Panc1 (cell line): ENCODE measurements at regions not wholly inside any gene's neighbourhood (a gene's known extent, or its start where the extent isn't known, plus 50 kb on each side); places are given as distances from the start of the nearest gene placed in this dataset.

Experiments used
- ATAC-seq: fragments of 200-7000 bp; cut with Tn5 transposase; 2 replicates; pipeline ENCODE4 v1.9.1; 2020; ENCODE audit warnings: mild to moderate bottlenecking, moderate library complexity
- BruUV-seq: library from RNA; stranded (reverse); fragments of 400-500 nt; replicated peaks from 2 replicates; lab custom pipeline; 2021; lab: Mats Ljungman, UMichigan
- CTCF ChIA-PET: fragments of 300-600 bp; sonication (Branson Sonifier 250); formaldehyde crosslinking; loops from one replicate; lab custom pipeline; 2022; ENCODE audit warnings: antibody characterized with exemption; lab: Charles Lee
- POLR2A ChIA-PET: fragments of 300-600 bp; sonication (Branson Sonifier 250); formaldehyde crosslinking; loops from one replicate; lab custom pipeline; 2022; ENCODE audit warnings: antibody characterized with exemption; lab: Charles Lee
- DNase-seq: peaks from one replicate; pipeline ENCODE4 v3.0.0-alpha.2; 2010; ENCODE audit warnings: low read depth, low spot score
- H3K27ac ChIP-seq: 2 replicates; pipeline ENCODE4 v1.5.1; 2011; ENCODE audit warnings: mild to moderate bottlenecking, low read length, inconsistent platforms
- H3K27me3 ChIP-seq: fragments of 200-500 bp; sonication (Bioruptor generic); 2 replicates; pipeline ENCODE4 v1.6.0; 2014; ENCODE audit warnings: low read length, inconsistent platforms; ENCODE audit not compliant: control insufficient read depth, insufficient read depth
- H3K36me3 ChIP-seq: fragments of 200-500 bp; sonication (Bioruptor generic); 2 replicates; pipeline ENCODE4 v1.5.1; 2014; ENCODE audit warnings: inconsistent platforms, mild to moderate bottlenecking, low read length, moderate library complexity; ENCODE audit not compliant: control insufficient read depth, insufficient read depth
- H3K4me1 ChIP-seq: 2 replicates; pipeline ENCODE4 v1.5.1; 2011; ENCODE audit warnings: inconsistent platforms, mild to moderate bottlenecking, low read length, moderate library complexity; ENCODE audit not compliant: control insufficient read depth, insufficient read depth
- H3K4me3 ChIP-seq, 2 experiments: 2 replicates each; pipeline ENCODE4 v1.5.1; 2011 to 2012; ENCODE audit warnings: low read depth in 2 of 2, low read length in 2 of 2, mild to moderate bottlenecking in 2 of 2, inconsistent platforms in 1 of 2, moderate library complexity in 1 of 2
- H3K9me3 ChIP-seq: fragments of 200-500 bp; sonication (Bioruptor generic); 2 replicates; pipeline ENCODE4 v1.5.1; 2014; ENCODE audit warnings: low read depth, mild to moderate bottlenecking, inconsistent platforms, low read length, moderate library complexity; ENCODE audit not compliant: control insufficient read depth, insufficient read depth
- POLR2AphosphoS5 ChIP-seq: IDR thresholded peaks from 2 replicates; pipeline ENCODE4 v1.6.1; 2012; ENCODE audit warnings: mild to moderate bottlenecking, low read depth, low read length, moderate library complexity
- SIN3A ChIP-seq: IDR thresholded peaks from 2 replicates; pipeline ENCODE4 v1.6.1; 2012; ENCODE audit warnings: low read depth, mild to moderate bottlenecking, low read length, moderate library complexity, borderline replicate concordance; ENCODE audit not compliant: insufficient read depth
- TCF7L2 ChIP-seq: IDR thresholded peaks from 2 replicates; pipeline ENCODE4 v1.6.1; 2011; ENCODE audit warnings: mild to moderate bottlenecking, low read depth, low read length, inconsistent platforms
- in situ Hi-C: cut with HindIII; loops from 2 replicates; pipeline ENCODE4 v1.10.0; 2016; ENCODE audit warnings: low sequenced_read_pairs, low pct_unique_long_range_greater_than_20kb
- intact Hi-C: fragments of 100-400 bp; cut with micrococcal nuclease; formaldehyde crosslinking; loops from one replicate; pipeline ENCODE4 v1.10.0; 2022; ENCODE audit not compliant: unreplicated experiment
- TF ChIP-seq, protein P1 (sequence below): fragments of 450-650 bp; IDR thresholded peaks from 2 replicates; pipeline ENCODE4 v1.5.1; 2017; ENCODE audit warnings: mild to moderate bottlenecking
- TF ChIP-seq, protein P2 (sequence below), 2 experiments: IDR thresholded peaks; 2 replicates each; pipeline ENCODE4 v1.6.1; 2011 to 2012; ENCODE audit warnings: low read depth in 2 of 2, control low read depth in 1 of 2, low read length in 1 of 2, mild to moderate bottlenecking in 1 of 2, moderate library complexity in 1 of 2; ENCODE audit not compliant: insufficient read depth in 1 of 2

DNA sequence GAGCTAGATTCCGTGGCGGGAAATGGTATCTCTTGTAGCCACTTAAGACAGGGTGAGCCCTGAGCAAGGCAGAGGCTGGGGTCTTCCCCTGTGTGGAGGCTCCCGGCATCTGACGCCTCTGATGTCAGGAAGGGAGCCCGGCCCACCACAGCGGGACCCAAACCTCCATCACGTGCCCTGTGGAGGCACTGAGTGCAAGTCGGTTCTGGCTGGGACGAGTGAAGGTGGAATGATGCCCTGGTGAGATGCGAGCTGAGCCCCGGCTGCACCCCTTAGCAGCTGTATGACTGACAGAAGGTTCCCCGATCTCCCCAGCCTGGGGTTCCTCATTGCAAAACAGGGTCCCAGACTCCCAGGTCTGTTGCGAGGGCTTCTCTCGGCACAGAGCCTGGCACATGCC, 187.4 kb upstream of the TNRC6C start:
- Histone ChIP-seq H3K27ac (no peak overlapping the region), H3K36me3 (no peaks in the 10 kb centered on the region), H3K27me3 (0 out of 2 replicates have a peak, but pooled peaks cover 3% of the 10 kb centered on the region), H3K9me3 (no peaks in the 10 kb centered on the region), H3K4me3 (no peak overlapping the region), H3K4me1 (peaks cover 3% of the 10 kb centered on the region; the same call in 1 of the 2 replicates)
- DNase-seq: no peak
- no peak for ATAC-seq
- POLR2A ChIA-PET: interaction anchor here (0.7 kb wide), 1 partner anchor 275 kb away, joined by 7 read pairs; no protein-coding TSS in a partner anchor
- TF ChIP-seq, protein P1, sequence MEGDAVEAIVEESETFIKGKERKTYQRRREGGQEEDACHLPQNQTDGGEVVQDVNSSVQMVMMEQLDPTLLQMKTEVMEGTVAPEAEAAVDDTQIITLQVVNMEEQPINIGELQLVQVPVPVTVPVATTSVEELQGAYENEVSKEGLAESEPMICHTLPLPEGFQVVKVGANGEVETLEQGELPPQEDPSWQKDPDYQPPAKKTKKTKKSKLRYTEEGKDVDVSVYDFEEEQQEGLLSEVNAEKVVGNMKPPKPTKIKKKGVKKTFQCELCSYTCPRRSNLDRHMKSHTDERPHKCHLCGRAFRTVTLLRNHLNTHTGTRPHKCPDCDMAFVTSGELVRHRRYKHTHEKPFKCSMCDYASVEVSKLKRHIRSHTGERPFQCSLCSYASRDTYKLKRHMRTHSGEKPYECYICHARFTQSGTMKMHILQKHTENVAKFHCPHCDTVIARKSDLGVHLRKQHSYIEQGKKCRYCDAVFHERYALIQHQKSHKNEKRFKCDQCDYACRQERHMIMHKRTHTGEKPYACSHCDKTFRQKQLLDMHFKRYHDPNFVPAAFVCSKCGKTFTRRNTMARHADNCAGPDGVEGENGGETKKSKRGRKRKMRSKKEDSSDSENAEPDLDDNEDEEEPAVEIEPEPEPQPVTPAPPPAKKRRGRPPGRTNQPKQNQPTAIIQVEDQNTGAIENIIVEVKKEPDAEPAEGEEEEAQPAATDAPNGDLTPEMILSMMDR: no peak
- no peak for TF ChIP-seq SIN3A
- TF ChIP-seq POLR2AphosphoS5: no peak
- TF ChIP-seq TCF7L2: no peak
- TF ChIP-seq, protein P2, sequence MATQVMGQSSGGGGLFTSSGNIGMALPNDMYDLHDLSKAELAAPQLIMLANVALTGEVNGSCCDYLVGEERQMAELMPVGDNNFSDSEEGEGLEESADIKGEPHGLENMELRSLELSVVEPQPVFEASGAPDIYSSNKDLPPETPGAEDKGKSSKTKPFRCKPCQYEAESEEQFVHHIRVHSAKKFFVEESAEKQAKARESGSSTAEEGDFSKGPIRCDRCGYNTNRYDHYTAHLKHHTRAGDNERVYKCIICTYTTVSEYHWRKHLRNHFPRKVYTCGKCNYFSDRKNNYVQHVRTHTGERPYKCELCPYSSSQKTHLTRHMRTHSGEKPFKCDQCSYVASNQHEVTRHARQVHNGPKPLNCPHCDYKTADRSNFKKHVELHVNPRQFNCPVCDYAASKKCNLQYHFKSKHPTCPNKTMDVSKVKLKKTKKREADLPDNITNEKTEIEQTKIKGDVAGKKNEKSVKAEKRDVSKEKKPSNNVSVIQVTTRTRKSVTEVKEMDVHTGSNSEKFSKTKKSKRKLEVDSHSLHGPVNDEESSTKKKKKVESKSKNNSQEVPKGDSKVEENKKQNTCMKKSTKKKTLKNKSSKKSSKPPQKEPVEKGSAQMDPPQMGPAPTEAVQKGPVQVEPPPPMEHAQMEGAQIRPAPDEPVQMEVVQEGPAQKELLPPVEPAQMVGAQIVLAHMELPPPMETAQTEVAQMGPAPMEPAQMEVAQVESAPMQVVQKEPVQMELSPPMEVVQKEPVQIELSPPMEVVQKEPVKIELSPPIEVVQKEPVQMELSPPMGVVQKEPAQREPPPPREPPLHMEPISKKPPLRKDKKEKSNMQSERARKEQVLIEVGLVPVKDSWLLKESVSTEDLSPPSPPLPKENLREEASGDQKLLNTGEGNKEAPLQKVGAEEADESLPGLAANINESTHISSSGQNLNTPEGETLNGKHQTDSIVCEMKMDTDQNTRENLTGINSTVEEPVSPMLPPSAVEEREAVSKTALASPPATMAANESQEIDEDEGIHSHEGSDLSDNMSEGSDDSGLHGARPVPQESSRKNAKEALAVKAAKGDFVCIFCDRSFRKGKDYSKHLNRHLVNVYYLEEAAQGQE (IDR thresholded peaks at IDR 0.05; ENCODE audit: insufficient read depth in 1 of 2, low read depth in 2 of 2, low read length in 1 of 2): no peak
- intact Hi-C loops: loop anchor here (10.0 kb wide), 1 partner anchor 226 kb away; no protein-coding TSS in a partner anchor
- in situ Hi-C loops: no loop called here
- CTCF ChIA-PET: interaction anchor here (0.6 to 0.7 kb wide), 2 partner anchors 15 to 797 kb away, joined by 8 to 13 read pairs; no protein-coding TSS in a partner anchor
- BruUV-seq: no TSS peak

DNA sequence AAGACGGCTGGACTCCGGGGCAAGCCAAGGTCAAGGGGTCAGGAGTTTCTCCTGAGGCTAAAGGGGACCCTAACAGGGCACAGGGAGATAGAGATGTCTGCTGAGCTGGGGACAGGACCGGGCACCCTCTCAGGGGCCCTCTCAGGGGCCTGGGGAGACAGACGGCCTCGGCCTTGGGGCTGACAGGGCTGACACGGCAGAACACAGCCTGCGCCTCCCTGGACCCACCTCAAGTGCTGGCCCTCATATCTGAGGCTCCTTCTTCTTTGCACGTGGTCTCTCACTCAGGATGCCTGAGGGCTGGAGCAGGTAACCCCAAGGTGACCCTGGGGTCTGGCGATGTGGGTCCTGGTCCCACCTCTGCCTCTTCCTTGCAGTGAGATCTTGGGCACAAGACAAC, 186.9 kb upstream of the TNRC6C start:
- H3K27me3 ChIP-seq: 0 out of 2 replicates have a peak, but pooled peaks cover 3% of the 10 kb centered on the region
- no peak for TF ChIP-seq TCF7L2
- TF ChIP-seq, protein P2 (IDR thresholded peaks at IDR 0.05; ENCODE audit: insufficient read depth in 1 of 2, low read depth in 2 of 2, low read length in 1 of 2): no peak
- no peak for TF ChIP-seq SIN3A
- TF ChIP-seq POLR2AphosphoS5: no peak
- TF ChIP-seq, protein P1: no peak
- DNase-seq (no peak), ATAC-seq (no peak)
- no peaks in the 10 kb centered on the region for H3K36me3 ChIP-seq
- no peaks in the 10 kb centered on the region for H3K9me3 ChIP-seq
- POLR2A ChIA-PET: no interaction called here
- in situ Hi-C loops (no loop called here), intact Hi-C loops (loop anchor here (10.0 kb wide), 1 partner anchor 227 kb away; no protein-coding TSS in a partner anchor)
- no peak overlapping the region for H3K4me3 ChIP-seq
- peaks cover 3% of the 10 kb centered on the region; the same call in 1 of the 2 replicates for H3K4me1 ChIP-seq
- CTCF ChIA-PET: interaction anchor here (0.6 kb wide), 1 partner anchor 797 kb away, joined by 13 read pairs; no protein-coding TSS in a partner anchor
- no peak overlapping the region for H3K27ac ChIP-seq
- BruUV-seq: no TSS peak
